Osteocyte (in vitro differentiated cells): ENCODE measurements at regions not wholly inside any gene's neighbourhood (a gene's known extent, or its start where the extent isn't known, plus 50 kb on each side); places are given as distances from the start of the nearest gene placed in this dataset.

Source experiments
- DNase-seq: peaks from one replicate; pipeline ENCODE4 v3.0.0; 2021; ENCODE audit warnings: mixed read lengths; ENCODE audit not compliant: unreplicated experiment; ENCODE audit errors: extremely low spot score
- H3K27ac Mint-ChIP-seq: one replicate; pipeline ENCODE4 v1.8.0; 2021; ENCODE audit warnings: mild to moderate bottlenecking, mixed read lengths; ENCODE audit not compliant: unreplicated experiment
- H3K27me3 Mint-ChIP-seq: one replicate; pipeline ENCODE4 v1.8.0; 2021; ENCODE audit warnings: mixed read lengths; ENCODE audit not compliant: unreplicated experiment
- H3K36me3 Mint-ChIP-seq: one replicate; pipeline ENCODE4 v1.8.0; 2021; ENCODE audit warnings: mixed read lengths; ENCODE audit not compliant: unreplicated experiment
- H3K4me1 Mint-ChIP-seq: one replicate; pipeline ENCODE4 v1.8.0; 2021; ENCODE audit warnings: mixed read lengths; ENCODE audit not compliant: unreplicated experiment
- H3K4me3 Mint-ChIP-seq: one replicate; pipeline ENCODE4 v1.8.0; 2021; ENCODE audit warnings: mild to moderate bottlenecking, moderate library complexity, mixed read lengths; ENCODE audit not compliant: unreplicated experiment
- H3K9me3 Mint-ChIP-seq: one replicate; pipeline ENCODE4 v1.8.0; 2021; ENCODE audit warnings: mixed read lengths; ENCODE audit not compliant: unreplicated experiment
- CTCF ChIP-seq: fragments of 200-600 bp; sonication (generic); IDR thresholded peaks from 2 replicates; pipeline ENCODE4 v1.5.0; 2021; ENCODE audit warnings: antibody characterized with exemption, mild to moderate bottlenecking, moderate library complexity

- H3K27me3 Mint-ChIP-seq = no peaks in the 10 kb centered on the region
- DNase-seq = no peak
- no peaks in the 10 kb centered on the region for H3K4me1 Mint-ChIP-seq
- H3K4me3 Mint-ChIP-seq = no peak overlapping the region
- no peak for TF ChIP-seq CTCF
- H3K9me3 Mint-ChIP-seq = peaks cover 8% of the 10 kb centered on the region
- H3K36me3 Mint-ChIP-seq = no peaks in the 10 kb centered on the region
- no peak overlapping the region for H3K27ac Mint-ChIP-seq
Observed at GRCh38 chr4:110830461-110830860, 207.6 kb upstream of the PITX2 start.

GRCh38 chr4:110837896-110838450 lies 215.1 kb upstream of the PITX2 start:
- Mint-ChIP-seq H3K27ac (no peak overlapping the region), H3K4me1 (no peaks in the 10 kb centered on the region), H3K4me3 (no peak overlapping the region), H3K9me3 (no peaks in the 10 kb centered on the region), H3K36me3 (no peaks in the 10 kb centered on the region), H3K27me3 (no peaks in the 10 kb centered on the region)
- no peak for TF ChIP-seq CTCF
- no peak for DNase-seq

- Mint-ChIP-seq H3K9me3 (no peaks in the 10 kb centered on the region), H3K27me3 (no peaks in the 10 kb centered on the region), H3K27ac (no peak overlapping the region), H3K36me3 (no peaks in the 10 kb centered on the region), H3K4me3 (no peak overlapping the region), H3K4me1 (no peaks in the 10 kb centered on the region)
- no peak for DNase-seq
- no peak for TF ChIP-seq CTCF
Observed at GRCh38 chr4:110840221-110840654, 217.4 kb upstream of the PITX2 start.

GRCh38 chr4:110848787-110849186 lies 225.9 kb upstream of the PITX2 start:
- no peaks in the 10 kb centered on the region for H3K9me3 Mint-ChIP-seq
- no peak overlapping the region for H3K4me3 Mint-ChIP-seq
- no peaks in the 10 kb centered on the region for H3K36me3 Mint-ChIP-seq
- no peak for DNase-seq
- no peaks in the 10 kb centered on the region for H3K27me3 Mint-ChIP-seq
- H3K4me1 Mint-ChIP-seq = no peaks in the 10 kb centered on the region
- H3K27ac Mint-ChIP-seq = no peak overlapping the region
- TF ChIP-seq CTCF = no peak

- Mint-ChIP-seq H3K27me3 (no peaks in the 10 kb centered on the region), H3K4me3 (no peak overlapping the region), H3K36me3 (no peaks in the 10 kb centered on the region), H3K9me3 (no peaks in the 10 kb centered on the region), H3K4me1 (peaks cover 3% of the 10 kb centered on the region), H3K27ac (no peak overlapping the region)
- no peak for TF ChIP-seq CTCF
- DNase-seq = no peak
Observed at GRCh38 chr4:110849461-110849860, 226.6 kb upstream of the PITX2 start.
